NT2/D1 (cell line): ENCODE measurements at regions not wholly inside any gene's neighbourhood (a gene's known extent, or its start where the extent isn't known, plus 50 kb on each side); places are given as distances from the start of the nearest gene placed in this dataset.

Experiments
- SUZ12 ChIP-seq: IDR thresholded peaks from 2 replicates; pipeline ENCODE4 v1.6.1; 2011; ENCODE audit not compliant: insufficient read length, insufficient read depth; ENCODE audit errors: extremely low read depth
- YY1 ChIP-seq: IDR thresholded peaks from 2 replicates; pipeline ENCODE4 v1.6.1; 2011; ENCODE audit not compliant: insufficient read length, insufficient read depth
- ZNF274 ChIP-seq: IDR thresholded peaks from 2 replicates; pipeline ENCODE4 v1.6.1; 2011; ENCODE audit warnings: mild to moderate bottlenecking, low read depth, low read length

DNA sequence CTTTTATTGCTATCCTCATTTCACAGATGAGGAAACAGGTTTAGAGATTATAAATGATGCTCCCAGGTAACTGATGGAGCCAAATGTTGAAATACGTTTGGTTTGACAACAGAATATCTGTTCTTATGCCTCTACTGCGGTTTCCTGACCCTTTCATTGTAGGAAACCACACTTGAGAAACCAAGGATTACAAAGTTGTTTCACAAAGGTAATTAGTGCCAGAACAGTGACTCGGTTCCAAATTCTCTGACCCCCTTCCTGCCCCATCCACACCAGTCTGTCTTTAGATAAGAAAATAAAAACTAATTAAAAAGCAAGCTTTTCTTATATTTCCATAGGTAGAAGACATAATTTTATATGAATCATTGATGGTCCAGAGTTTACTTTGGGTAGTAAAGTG lies 393.7 kb upstream of the MBL2 start:
- TF ChIP-seq YY1 = no peak
- no peak for TF ChIP-seq ZNF274
- TF ChIP-seq SUZ12 = no peak
